Stomach (tissue), 8 donors: ENCODE measurements at regions not wholly inside any gene's neighbourhood (a gene's known extent, or its start where the extent isn't known, plus 50 kb on each side); places are given as distances from the start of the nearest gene placed in this dataset.

Experiments
- DNase-seq, 2 donors: peaks; one replicate each; pipeline versions ENCODE4 v3.0.0 to v3.0.0-alpha.2; 2013 to 2019
- H3K27ac ChIP-seq, 5 donors: fragments of 200-600 bp in 4 of 5; sonication (generic) in 4 of 5; one replicate each; pipeline ENCODE4 v1.5.1; 2013 to 2019; ENCODE audit warnings: mild to moderate bottlenecking in 1 of 5, moderate library complexity in 1 of 5
- H3K27me3 ChIP-seq, 3 donors: fragments of 200-600 bp; sonication (generic); one replicate each; pipeline ENCODE4 v1.5.1; 2017 to 2019; ENCODE audit warnings: mixed run types in 1 of 3
- H3K36me3 ChIP-seq, 4 donors: fragments of 200-600 bp; sonication (generic); 1 replicate in 3 of 4; 2 replicates in 1 of 4; pipeline ENCODE4 v1.5.1; 2016 to 2019
- H3K4me1 ChIP-seq, 4 donors: fragments of 200-600 bp; sonication (generic); one replicate each; pipeline ENCODE4 v1.5.1; 2016 to 2019
- H3K4me3 ChIP-seq, 4 donors: fragments of 200-600 bp; sonication (generic) in 3 of 4; one replicate each; pipeline ENCODE4 v1.5.1; 2016 to 2019; ENCODE audit warnings: mild to moderate bottlenecking in 1 of 4
- H3K9me3 ChIP-seq, 4 donors: fragments of 200-600 bp; sonication (generic); one replicate each; pipeline ENCODE4 v1.5.1; 2016 to 2019
- EP300 ChIP-seq: sonication (generic); formaldehyde crosslinking; IDR thresholded peaks from one replicate; pipeline ENCODE4 v1.6.1; 2017; ENCODE audit warnings: antibody characterized with exemption
- POLR2A ChIP-seq, 4 donors: fragments of 450-650 bp; IDR thresholded peaks; one replicate each; pipeline ENCODE4 v1.6.1; 2016; ENCODE audit warnings: antibody characterized with exemption in 4 of 4, control low read depth in 2 of 4, mild to moderate bottlenecking in 1 of 4, moderate library complexity in 1 of 4
- POLR2AphosphoS5 ChIP-seq, 3 donors: sonication (generic); formaldehyde crosslinking; IDR thresholded peaks; one replicate each; pipeline ENCODE4 v1.6.1; 2016; ENCODE audit warnings: antibody characterized with exemption in 3 of 3
- WGBS, 5 donors: extraction: QIAGEN DNeasy Blood & Tissue Kit in 3 of 5; methylation state at CpG; one replicate each; pipeline versions ENCODE4 v1.1.5 to v1.1.7; 2013 to 2018; 5-methylcytosine and 5-hydroxymethylcytosine counted together
- intact Hi-C: fragments of 100-400 bp; cut with DNase I; formaldehyde crosslinking; loops from one replicate; pipeline ENCODE4 v1.15.1; 2023; ENCODE audit warnings: low total_unique reads
- TF ChIP-seq, protein P1 (sequence below), 7 experiments: fragments of 450-650 bp in 4 of 7; fragments of 200-600 bp in 3 of 7; sonication (generic) in 3 of 7; IDR thresholded peaks; one replicate each; pipeline ENCODE4 v1.5.1; 2016 to 2019; ENCODE audit warnings: antibody characterized with exemption in 7 of 7, control low read depth in 2 of 7, mild to moderate bottlenecking in 1 of 7
- donor health status: healthy with polysubstance abuse.
- donor health status: Bipolar disorder and iron deficiency.
- donor health status: healthy.

DNA sequence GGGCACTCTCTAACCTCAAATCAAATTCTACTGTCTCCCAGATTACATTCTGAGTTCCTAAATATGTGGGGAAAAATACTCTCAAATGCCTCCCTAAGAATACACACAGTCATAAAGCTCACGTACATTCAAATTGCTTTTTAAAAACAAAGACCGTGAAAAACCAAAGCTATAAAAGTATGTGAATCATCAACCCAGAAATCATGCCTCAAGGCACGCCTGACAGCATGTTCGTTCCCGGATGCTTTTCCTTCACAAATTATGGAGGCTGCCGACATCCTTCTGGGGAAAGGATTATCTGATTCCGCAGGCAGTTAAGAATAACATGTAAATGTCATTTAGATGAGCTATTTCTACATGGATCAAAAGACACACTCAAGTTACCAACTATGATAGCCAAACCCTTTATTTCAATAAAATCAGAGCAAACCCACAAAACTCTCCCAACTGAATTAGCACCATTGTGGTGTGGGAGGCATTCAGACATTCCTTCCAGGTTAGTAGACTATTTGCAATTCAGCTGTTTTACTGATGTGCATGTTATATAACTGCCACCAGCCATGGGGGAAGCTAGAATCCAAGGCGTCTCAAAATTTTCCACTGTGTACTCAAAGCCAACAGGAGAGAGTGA is 398.2 kb upstream of the TRIB2 start:
- no peak overlapping the region for H3K4me3 ChIP-seq
- peaks cover 0 to 15% (median 3%) of the 10 kb centered on the region in 4 donors for H3K4me1 ChIP-seq
- no peaks in the 10 kb centered on the region for H3K27me3 ChIP-seq
- H3K9me3 ChIP-seq = no peaks in the 10 kb centered on the region
- peak overlapping the region in 1 of 5 donors; percentile 34 for H3K27ac ChIP-seq
- 80 to 93% (median 88%) methylated on average over 8 of the region's 8 CpGs for WGBS, 5 donors
- TF ChIP-seq POLR2A (IDR thresholded peaks at IDR 0.05) (no peak), EP300 (no peak), POLR2AphosphoS5 (IDR thresholded peaks at IDR 0.05) (no peak)
- TF ChIP-seq, protein P1, sequence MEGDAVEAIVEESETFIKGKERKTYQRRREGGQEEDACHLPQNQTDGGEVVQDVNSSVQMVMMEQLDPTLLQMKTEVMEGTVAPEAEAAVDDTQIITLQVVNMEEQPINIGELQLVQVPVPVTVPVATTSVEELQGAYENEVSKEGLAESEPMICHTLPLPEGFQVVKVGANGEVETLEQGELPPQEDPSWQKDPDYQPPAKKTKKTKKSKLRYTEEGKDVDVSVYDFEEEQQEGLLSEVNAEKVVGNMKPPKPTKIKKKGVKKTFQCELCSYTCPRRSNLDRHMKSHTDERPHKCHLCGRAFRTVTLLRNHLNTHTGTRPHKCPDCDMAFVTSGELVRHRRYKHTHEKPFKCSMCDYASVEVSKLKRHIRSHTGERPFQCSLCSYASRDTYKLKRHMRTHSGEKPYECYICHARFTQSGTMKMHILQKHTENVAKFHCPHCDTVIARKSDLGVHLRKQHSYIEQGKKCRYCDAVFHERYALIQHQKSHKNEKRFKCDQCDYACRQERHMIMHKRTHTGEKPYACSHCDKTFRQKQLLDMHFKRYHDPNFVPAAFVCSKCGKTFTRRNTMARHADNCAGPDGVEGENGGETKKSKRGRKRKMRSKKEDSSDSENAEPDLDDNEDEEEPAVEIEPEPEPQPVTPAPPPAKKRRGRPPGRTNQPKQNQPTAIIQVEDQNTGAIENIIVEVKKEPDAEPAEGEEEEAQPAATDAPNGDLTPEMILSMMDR (IDR thresholded peaks at IDR 0.05) = no peak
- intact Hi-C loops = no loop called here
- no peak for DNase-seq
- H3K36me3 ChIP-seq = no peaks in the 10 kb centered on the region

DNA sequence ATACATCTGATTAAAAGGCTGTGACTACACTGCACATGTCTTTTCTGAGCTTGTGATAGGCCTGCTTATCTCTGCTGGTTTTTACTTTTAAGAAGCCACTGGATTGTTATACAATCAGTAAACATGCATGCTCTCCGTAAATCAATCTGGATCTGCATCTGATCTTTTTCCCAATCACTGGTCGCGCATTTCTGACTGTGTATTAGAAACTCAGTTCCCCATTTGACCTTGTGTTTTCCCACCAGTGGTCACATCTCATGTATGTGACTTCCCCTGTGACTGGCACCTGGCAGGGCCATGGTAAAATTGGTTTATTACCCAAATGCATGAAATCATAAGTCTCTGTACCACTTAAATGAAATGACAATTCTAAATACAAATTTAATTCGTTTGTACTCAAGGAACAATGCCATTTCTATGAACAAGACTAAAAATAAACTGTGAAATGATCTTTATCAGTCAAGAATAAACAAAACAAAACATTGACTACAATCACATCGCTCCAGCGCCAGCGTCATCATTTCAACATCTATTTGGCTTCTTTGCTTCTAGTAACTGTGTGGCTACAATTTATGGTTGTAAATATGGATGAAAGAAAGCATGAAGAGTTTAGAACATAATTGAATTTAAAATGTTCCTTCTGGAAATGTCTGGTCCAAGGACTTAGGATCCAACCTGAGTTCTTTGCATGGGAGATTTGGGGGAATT is 396.6 kb upstream of the TRIB2 start:
- Histone ChIP-seq H3K4me1 (peaks cover 0 to 15% (median 3%) of the 10 kb centered on the region in 4 donors), H3K27me3 (no peaks in the 10 kb centered on the region), H3K27ac (no peak overlapping the region), H3K36me3 (no peaks in the 10 kb centered on the region), H3K4me3 (no peak overlapping the region), H3K9me3 (no peaks in the 10 kb centered on the region)
- intact Hi-C loops = no loop called here
- TF ChIP-seq POLR2A (IDR thresholded peaks at IDR 0.05) = no peak
- peak in 1 of 3 donors; percentile 12 for TF ChIP-seq POLR2AphosphoS5 (IDR thresholded peaks at IDR 0.05)
- WGBS, 5 donors = 71 to 79% (median 76%) methylated on average over 7 of the region's 7 CpGs
- DNase-seq = no peak

DNA sequence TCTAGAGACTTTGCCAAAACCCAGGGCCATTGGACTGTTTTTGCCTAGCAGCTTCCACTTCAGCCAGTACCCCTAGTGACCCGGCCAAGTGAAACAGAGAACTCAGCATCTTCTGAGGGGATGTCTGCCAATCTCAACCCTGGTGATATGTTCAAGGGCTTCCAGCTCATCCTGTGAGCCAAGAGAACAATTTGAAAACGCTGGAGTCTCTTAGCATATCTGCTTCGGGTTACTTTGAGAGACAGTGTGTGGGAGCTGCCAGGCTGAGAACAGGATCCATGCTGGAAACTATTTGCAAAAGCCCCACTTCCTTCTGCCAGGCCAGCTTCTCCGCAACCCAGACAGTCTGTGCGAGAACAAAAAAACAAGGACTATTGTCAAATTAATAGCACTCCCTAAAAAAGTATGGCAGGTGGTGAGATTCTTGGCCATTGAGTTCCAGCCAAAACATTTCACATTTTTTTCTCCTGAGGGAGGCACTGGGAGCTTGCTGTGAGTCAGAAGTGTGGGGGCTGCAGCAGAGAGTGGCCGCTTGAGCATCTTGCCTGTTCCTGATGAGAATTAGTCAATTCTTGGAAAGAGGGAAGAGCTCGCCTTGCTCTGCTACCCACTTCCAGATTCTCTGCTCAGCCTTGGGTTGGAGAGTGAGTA is 395.6 kb upstream of the TRIB2 start:
- intact Hi-C loops = no loop called here
- H3K27me3 ChIP-seq = no peaks in the 10 kb centered on the region

DNA sequence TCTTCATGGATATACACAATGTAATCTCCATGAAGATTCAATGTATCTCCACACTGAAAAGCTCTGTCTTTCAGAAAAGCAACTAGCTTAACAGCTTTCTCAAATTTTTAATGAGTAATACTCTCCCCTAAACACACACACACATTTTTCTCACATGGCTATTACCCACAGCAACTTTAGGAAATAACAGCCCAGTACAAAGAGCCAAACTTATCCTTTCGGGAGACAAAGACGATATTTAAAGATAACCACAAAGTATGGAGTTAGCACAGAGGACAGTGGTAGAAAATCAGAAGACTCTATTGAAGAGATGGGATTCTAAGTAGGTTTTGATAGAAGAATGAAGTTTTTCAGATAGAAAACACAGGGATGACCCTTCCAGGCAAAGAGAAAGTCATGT is 394.9 kb upstream of the TRIB2 start:
- WGBS, 5 donors = 83 to 90% (median 90%) methylated on average over 2 of the region's 2 CpGs

More for the DNA sequence above, 395.6 kb upstream of the TRIB2 start:
- TF ChIP-seq, protein P1 (IDR thresholded peaks at IDR 0.05) = no peak
- peak in 1 of 3 donors; percentile 17 for TF ChIP-seq POLR2AphosphoS5 (IDR thresholded peaks at IDR 0.05)
- Histone ChIP-seq H3K4me3 (no peak overlapping the region), H3K36me3 (no peaks in the 10 kb centered on the region), H3K4me1 (peaks cover 0 to 15% (median 3%) of the 10 kb centered on the region in 4 donors), H3K27ac (peak overlapping the region in 2 of 5 donors; percentile 25 to 37), H3K9me3 (no peaks in the 10 kb centered on the region)
- WGBS, 5 donors = 61 to 81% (median 73%) methylated on average over 7 of the region's 7 CpGs
- peak in 1 of 2 donors; percentile 62 for DNase-seq

More for the DNA sequence above, 394.9 kb upstream of the TRIB2 start:
- no peaks in the 10 kb centered on the region for H3K36me3 ChIP-seq
- no peak for DNase-seq
- H3K27ac ChIP-seq = no peak overlapping the region
- H3K27me3 ChIP-seq = no peaks in the 10 kb centered on the region
- peaks cover 0 to 15% (median 3%) of the 10 kb centered on the region in 4 donors for H3K4me1 ChIP-seq
- H3K4me3 ChIP-seq = no peak overlapping the region
- intact Hi-C loops = no loop called here
- no peak for TF ChIP-seq EP300
- TF ChIP-seq POLR2AphosphoS5 (IDR thresholded peaks at IDR 0.05) = no peak
- TF ChIP-seq POLR2A (IDR thresholded peaks at IDR 0.05) = no peak
- TF ChIP-seq, protein P1 (IDR thresholded peaks at IDR 0.05) = no peak
- no peaks in the 10 kb centered on the region for H3K9me3 ChIP-seq
